IMR-90 (cell line): ENCODE measurements at regions not wholly inside any gene's neighbourhood (a gene's known extent, or its start where the extent isn't known, plus 50 kb on each side); places are given as distances from the start of the nearest gene placed in this dataset.

Source experiments
- CHD1 ChIP-seq: IDR thresholded peaks from 2 replicates; pipeline ENCODE4 v1.6.1; 2012; ENCODE audit warnings: low read depth, low read length, improper control_type of control experiment
- MXI1 ChIP-seq: IDR thresholded peaks from 2 replicates; pipeline ENCODE4 v1.6.1; 2012; ENCODE audit warnings: low read depth, mild to moderate bottlenecking, low read length, moderate library complexity, borderline replicate concordance
- POLR2A ChIP-seq: IDR thresholded peaks from 2 replicates; pipeline ENCODE4 v1.6.1; 2012; ENCODE audit warnings: mild to moderate bottlenecking, low read depth, low read length
- RFX5 ChIP-seq: IDR thresholded peaks from 2 replicates; pipeline ENCODE4 v1.8.0; 2012; ENCODE audit warnings: low read depth, mild to moderate bottlenecking, low read length, moderate library complexity
- SMC3 ChIP-seq: fragments of 150-350 bp; IDR thresholded peaks from 2 replicates; pipeline ENCODE4 v1.6.1; 2016; ENCODE audit warnings: low read depth, mild to moderate bottlenecking, antibody characterized with exemption, low read length, moderate library complexity
- TF ChIP-seq, protein P1 (sequence below): conservative IDR thresholded peaks from 2 replicates; pipeline ENCODE4 v1.5.1; 2012; ENCODE audit warnings: mild to moderate bottlenecking, low read depth, low read length, improper control_type of control experiment
- TF ChIP-seq, protein P2 (sequence below): fragments of 150-350 bp; IDR thresholded peaks from 2 replicates; pipeline ENCODE4 v1.6.1; 2016; ENCODE audit warnings: low read depth, mild to moderate bottlenecking, low read length, moderate library complexity, borderline replicate concordance
- TF ChIP-seq, protein P3 (sequence below): fragments of 150-350 bp; IDR thresholded peaks from 2 replicates; pipeline ENCODE4 v1.6.1; 2017; ENCODE audit warnings: mild to moderate bottlenecking, antibody characterized with exemption, low read length, low read depth

DNA sequence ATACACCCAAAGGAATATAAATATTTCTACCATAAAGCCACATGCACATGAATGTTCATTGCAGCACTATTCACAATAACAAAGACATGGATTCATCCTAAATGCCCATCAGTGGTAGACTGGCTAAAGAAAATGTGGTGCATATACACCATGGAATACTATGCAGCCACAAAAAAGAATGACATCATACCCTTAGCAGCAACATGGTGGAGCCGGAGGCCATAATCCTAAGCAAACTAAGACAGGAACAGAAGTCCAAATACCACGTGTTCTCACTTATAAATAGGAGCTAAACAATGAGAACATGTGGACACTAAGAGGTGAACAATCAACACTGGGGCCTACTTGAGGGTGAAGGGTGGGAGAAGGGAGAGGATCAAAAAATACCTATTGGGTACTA lies 198.5 kb downstream of the BMP4 start:
- TF ChIP-seq, protein P1, sequence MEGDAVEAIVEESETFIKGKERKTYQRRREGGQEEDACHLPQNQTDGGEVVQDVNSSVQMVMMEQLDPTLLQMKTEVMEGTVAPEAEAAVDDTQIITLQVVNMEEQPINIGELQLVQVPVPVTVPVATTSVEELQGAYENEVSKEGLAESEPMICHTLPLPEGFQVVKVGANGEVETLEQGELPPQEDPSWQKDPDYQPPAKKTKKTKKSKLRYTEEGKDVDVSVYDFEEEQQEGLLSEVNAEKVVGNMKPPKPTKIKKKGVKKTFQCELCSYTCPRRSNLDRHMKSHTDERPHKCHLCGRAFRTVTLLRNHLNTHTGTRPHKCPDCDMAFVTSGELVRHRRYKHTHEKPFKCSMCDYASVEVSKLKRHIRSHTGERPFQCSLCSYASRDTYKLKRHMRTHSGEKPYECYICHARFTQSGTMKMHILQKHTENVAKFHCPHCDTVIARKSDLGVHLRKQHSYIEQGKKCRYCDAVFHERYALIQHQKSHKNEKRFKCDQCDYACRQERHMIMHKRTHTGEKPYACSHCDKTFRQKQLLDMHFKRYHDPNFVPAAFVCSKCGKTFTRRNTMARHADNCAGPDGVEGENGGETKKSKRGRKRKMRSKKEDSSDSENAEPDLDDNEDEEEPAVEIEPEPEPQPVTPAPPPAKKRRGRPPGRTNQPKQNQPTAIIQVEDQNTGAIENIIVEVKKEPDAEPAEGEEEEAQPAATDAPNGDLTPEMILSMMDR, result no peak
- TF ChIP-seq MXI1 (no peak), RFX5 (no peak), POLR2A (no peak), CHD1 (no peak), SMC3 (no peak)
- TF ChIP-seq, protein P2, sequence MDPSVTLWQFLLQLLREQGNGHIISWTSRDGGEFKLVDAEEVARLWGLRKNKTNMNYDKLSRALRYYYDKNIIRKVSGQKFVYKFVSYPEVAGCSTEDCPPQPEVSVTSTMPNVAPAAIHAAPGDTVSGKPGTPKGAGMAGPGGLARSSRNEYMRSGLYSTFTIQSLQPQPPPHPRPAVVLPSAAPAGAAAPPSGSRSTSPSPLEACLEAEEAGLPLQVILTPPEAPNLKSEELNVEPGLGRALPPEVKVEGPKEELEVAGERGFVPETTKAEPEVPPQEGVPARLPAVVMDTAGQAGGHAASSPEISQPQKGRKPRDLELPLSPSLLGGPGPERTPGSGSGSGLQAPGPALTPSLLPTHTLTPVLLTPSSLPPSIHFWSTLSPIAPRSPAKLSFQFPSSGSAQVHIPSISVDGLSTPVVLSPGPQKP, result no peak
- TF ChIP-seq, protein P3, sequence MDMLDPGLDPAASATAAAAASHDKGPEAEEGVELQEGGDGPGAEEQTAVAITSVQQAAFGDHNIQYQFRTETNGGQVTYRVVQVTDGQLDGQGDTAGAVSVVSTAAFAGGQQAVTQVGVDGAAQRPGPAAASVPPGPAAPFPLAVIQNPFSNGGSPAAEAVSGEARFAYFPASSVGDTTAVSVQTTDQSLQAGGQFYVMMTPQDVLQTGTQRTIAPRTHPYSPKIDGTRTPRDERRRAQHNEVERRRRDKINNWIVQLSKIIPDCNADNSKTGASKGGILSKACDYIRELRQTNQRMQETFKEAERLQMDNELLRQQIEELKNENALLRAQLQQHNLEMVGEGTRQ, result no peak
